ENCODE measurements at regions not wholly inside any gene's neighbourhood (a gene's known extent, or its start where the extent isn't known, plus 50 kb on each side); places are given as distances from the start of the nearest gene placed in this dataset.

DNA sequence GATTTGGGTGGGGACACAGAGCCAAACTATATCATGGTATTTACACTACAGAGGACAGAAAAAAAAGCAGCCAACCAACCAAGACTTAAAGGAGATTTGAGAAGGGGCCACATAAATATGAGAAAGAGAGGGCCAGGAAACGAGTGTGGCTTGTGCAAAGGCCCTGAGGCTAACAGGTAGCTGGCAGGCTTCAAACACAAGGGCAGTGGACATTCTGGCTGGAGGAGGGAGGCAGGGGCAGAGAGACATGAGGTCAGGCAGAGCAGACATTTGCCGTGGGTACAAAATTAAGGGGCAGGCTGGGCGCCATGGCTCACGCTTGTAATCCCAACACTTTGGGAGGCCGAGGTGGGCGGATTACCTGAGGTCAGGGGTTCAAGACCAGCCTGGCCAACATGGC, 278.7 kb downstream of the FOXO1 start (continued):
- TF ChIP-seq TBL1XR1 (IDR thresholded peaks at IDR 0.05; ENCODE audit: low read depth, low read length) (no peak), ETV6 (conservative IDR thresholded peaks at IDR 0.05 in 1 of 2, IDR thresholded peaks at IDR 0.05 in 1 of 2; ENCODE audit: borderline replicate concordance in 1 of 2, low read depth in 1 of 2) (no peak), SPI1 (IDR thresholded peaks at IDR 0.05; ENCODE audit: borderline replicate concordance, insufficient read depth, low read depth, low read length) (no peak), SMARCA5 (IDR thresholded peaks at IDR 0.05) (no peak), ZSCAN29 (IDR thresholded peaks at IDR 0.05) (no peak), GABPA (IDR thresholded peaks at IDR 0.05; ENCODE audit: low read depth) (no peak), TCF7 (IDR thresholded peaks at IDR 0.05; ENCODE audit: borderline replicate concordance) (no peak), NFIC (IDR thresholded peaks at IDR 0.05; ENCODE audit: low read depth, low read length) (no peak)
- TF ChIP-seq, protein P1, sequence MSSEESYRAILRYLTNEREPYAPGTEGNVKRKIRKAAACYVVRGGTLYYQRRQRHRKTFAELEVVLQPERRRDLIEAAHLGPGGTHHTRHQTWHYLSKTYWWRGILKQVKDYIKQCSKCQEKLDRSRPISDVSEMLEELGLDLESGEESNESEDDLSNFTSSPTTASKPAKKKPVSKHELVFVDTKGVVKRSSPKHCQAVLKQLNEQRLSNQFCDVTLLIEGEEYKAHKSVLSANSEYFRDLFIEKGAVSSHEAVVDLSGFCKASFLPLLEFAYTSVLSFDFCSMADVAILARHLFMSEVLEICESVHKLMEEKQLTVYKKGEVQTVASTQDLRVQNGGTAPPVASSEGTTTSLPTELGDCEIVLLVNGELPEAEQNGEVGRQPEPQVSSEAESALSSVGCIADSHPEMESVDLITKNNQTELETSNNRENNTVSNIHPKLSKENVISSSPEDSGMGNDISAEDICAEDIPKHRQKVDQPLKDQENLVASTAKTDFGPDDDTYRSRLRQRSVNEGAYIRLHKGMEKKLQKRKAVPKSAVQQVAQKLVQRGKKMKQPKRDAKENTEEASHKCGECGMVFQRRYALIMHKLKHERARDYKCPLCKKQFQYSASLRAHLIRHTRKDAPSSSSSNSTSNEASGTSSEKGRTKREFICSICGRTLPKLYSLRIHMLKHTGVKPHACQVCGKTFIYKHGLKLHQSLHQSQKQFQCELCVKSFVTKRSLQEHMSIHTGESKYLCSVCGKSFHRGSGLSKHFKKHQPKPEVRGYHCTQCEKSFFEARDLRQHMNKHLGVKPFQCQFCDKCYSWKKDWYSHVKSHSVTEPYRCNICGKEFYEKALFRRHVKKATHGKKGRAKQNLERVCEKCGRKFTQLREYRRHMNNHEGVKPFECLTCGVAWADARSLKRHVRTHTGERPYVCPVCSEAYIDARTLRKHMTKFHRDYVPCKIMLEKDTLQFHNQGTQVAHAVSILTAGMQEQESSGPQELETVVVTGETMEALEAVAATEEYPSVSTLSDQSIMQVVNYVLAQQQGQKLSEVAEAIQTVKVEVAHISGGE (CRISPR knock-in tag; IDR thresholded peaks at IDR 0.05): no peak
- TF ChIP-seq, protein P2, sequence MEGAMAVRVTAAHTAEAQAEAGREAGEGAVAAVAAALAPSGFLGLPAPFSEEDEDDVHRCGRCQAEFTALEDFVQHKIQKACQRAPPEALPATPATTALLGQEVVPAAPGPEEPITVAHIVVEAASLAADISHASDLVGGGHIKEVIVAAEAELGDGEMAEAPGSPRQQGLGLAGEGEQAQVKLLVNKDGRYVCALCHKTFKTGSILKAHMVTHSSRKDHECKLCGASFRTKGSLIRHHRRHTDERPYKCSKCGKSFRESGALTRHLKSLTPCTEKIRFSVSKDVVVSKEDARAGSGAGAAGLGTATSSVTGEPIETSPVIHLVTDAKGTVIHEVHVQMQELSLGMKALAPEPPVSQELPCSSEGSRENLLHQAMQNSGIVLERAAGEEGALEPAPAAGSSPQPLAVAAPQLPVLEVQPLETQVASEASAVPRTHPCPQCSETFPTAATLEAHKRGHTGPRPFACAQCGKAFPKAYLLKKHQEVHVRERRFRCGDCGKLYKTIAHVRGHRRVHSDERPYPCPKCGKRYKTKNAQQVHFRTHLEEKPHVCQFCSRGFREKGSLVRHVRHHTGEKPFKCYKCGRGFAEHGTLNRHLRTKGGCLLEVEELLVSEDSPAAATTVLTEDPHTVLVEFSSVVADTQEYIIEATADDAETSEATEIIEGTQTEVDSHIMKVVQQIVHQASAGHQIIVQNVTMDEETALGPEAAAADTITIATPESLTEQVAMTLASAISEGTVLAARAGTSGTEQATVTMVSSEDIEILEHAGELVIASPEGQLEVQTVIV (IDR thresholded peaks at IDR 0.05; ENCODE audit: borderline replicate concordance, partially characterized antibody): no peak
- TF ChIP-seq, protein P3, sequence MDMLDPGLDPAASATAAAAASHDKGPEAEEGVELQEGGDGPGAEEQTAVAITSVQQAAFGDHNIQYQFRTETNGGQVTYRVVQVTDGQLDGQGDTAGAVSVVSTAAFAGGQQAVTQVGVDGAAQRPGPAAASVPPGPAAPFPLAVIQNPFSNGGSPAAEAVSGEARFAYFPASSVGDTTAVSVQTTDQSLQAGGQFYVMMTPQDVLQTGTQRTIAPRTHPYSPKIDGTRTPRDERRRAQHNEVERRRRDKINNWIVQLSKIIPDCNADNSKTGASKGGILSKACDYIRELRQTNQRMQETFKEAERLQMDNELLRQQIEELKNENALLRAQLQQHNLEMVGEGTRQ (IDR thresholded peaks at IDR 0.05; ENCODE audit: borderline replicate concordance, low read depth, low read length): no peak
